ENCODE measurements at regions not wholly inside any gene's neighbourhood (a gene's known extent, or its start where the extent isn't known, plus 50 kb on each side); places are given as distances from the start of the nearest gene placed in this dataset.

- H3K4me3 ChIP-seq (ENCODE audit: low read length) = no peak overlapping the region
- H3K36me3 ChIP-seq (replicated peaks; ENCODE audit: low read depth, low read length) = no peaks in the 10 kb centered on the region
- TF ChIP-seq CTCF (IDR thresholded peaks at IDR 0.05; ENCODE audit: low read depth, low read length) (no peak), EZH2phosphoT487 (IDR thresholded peaks at IDR 0.05; ENCODE audit: low read depth) (no peak)
- no peaks in the 10 kb centered on the region for H3K4me1 ChIP-seq (ENCODE audit: low read length)
- H3K27me3 ChIP-seq (ENCODE audit: low read depth, low read length) = no peaks in the 10 kb centered on the region
- H3K9me3 ChIP-seq (ENCODE audit: insufficient read depth, low read length) = no peaks in the 10 kb centered on the region
- no peak overlapping the region for H2AFZ ChIP-seq (ENCODE audit: low read depth, low read length)
- no peak overlapping the region for H3K27ac ChIP-seq (ENCODE audit: low read length)
- H4K20me1 ChIP-seq (ENCODE audit: insufficient read depth, low read length) = no peaks in the 10 kb centered on the region
- H3K79me2 ChIP-seq (ENCODE audit: low read length) = no peaks in the 10 kb centered on the region
- H3K4me2 ChIP-seq (ENCODE audit: low read length) = no peak overlapping the region
- H3K9ac ChIP-seq (ENCODE audit: low read length) = no peak overlapping the region
These were observed 384.5 kb upstream of the SALL1 start for GRCh38 chr16:51535591-51535990.

GRCh38 chr16:51532551-51532950, 381.5 kb upstream of the SALL1 start:
- Histone ChIP-seq H3K9ac (ENCODE audit: low read length) (no peak overlapping the region), H3K4me3 (ENCODE audit: low read length) (no peak overlapping the region), H2AFZ (ENCODE audit: low read depth, low read length) (no peak overlapping the region), H3K79me2 (ENCODE audit: low read length) (no peaks in the 10 kb centered on the region), H3K9me3 (ENCODE audit: insufficient read depth, low read length) (no peaks in the 10 kb centered on the region), H3K4me2 (ENCODE audit: low read length) (no peak overlapping the region), H3K36me3 (replicated peaks; ENCODE audit: low read depth, low read length) (no peaks in the 10 kb centered on the region), H3K4me1 (ENCODE audit: low read length) (no peaks in the 10 kb centered on the region), H3K27me3 (ENCODE audit: low read depth, low read length) (no peaks in the 10 kb centered on the region), H4K20me1 (ENCODE audit: insufficient read depth, low read length) (no peaks in the 10 kb centered on the region), H3K27ac (ENCODE audit: low read length) (no peak overlapping the region)
- no peak for TF ChIP-seq EZH2phosphoT487 (IDR thresholded peaks at IDR 0.05; ENCODE audit: low read depth)

- Histone ChIP-seq H3K9me3 (ENCODE audit: insufficient read depth, low read length) (no peaks in the 10 kb centered on the region), H3K27me3 (ENCODE audit: low read depth, low read length) (no peaks in the 10 kb centered on the region), H3K4me3 (ENCODE audit: low read length) (no peak overlapping the region), H3K9ac (ENCODE audit: low read length) (no peak overlapping the region), H2AFZ (ENCODE audit: low read depth, low read length) (no peak overlapping the region), H3K27ac (ENCODE audit: low read length) (no peak overlapping the region), H3K4me1 (ENCODE audit: low read length) (no peaks in the 10 kb centered on the region), H3K4me2 (ENCODE audit: low read length) (no peak overlapping the region), H3K36me3 (replicated peaks; ENCODE audit: low read depth, low read length) (no peaks in the 10 kb centered on the region), H4K20me1 (ENCODE audit: insufficient read depth, low read length) (no peaks in the 10 kb centered on the region), H3K79me2 (ENCODE audit: low read length) (no peaks in the 10 kb centered on the region)
- no peak for TF ChIP-seq CTCF (IDR thresholded peaks at IDR 0.05; ENCODE audit: low read depth, low read length)
- TF ChIP-seq EZH2phosphoT487 (IDR thresholded peaks at IDR 0.05; ENCODE audit: low read depth) = no peak
These were observed 380.2 kb upstream of the SALL1 start for GRCh38 chr16:51531271-51531670.

- H4K20me1 ChIP-seq (ENCODE audit: insufficient read depth, low read length) = no peaks in the 10 kb centered on the region
- H3K79me2 ChIP-seq (ENCODE audit: low read length) = no peaks in the 10 kb centered on the region
- H3K4me2 ChIP-seq (ENCODE audit: low read length) = no peak overlapping the region
- H3K36me3 ChIP-seq (replicated peaks; ENCODE audit: low read depth, low read length) = no peaks in the 10 kb centered on the region
- H2AFZ ChIP-seq (ENCODE audit: low read depth, low read length) = no peak overlapping the region
- H3K27me3 ChIP-seq (ENCODE audit: low read depth, low read length) = no peaks in the 10 kb centered on the region
- H3K4me1 ChIP-seq (ENCODE audit: low read length) = no peaks in the 10 kb centered on the region
- no peak overlapping the region for H3K9ac ChIP-seq (ENCODE audit: low read length)
- TF ChIP-seq CTCF (IDR thresholded peaks at IDR 0.05; ENCODE audit: low read depth, low read length) (no peak), EZH2phosphoT487 (IDR thresholded peaks at IDR 0.05; ENCODE audit: low read depth) (no peak)
- no peak overlapping the region for H3K27ac ChIP-seq (ENCODE audit: low read length)
- no peaks in the 10 kb centered on the region for H3K9me3 ChIP-seq (ENCODE audit: insufficient read depth, low read length)
- no peak overlapping the region for H3K4me3 ChIP-seq (ENCODE audit: low read length)
These were observed 376.3 kb upstream of the SALL1 start for GRCh38 chr16:51527349-51527748.

- Histone ChIP-seq H3K9me3 (ENCODE audit: insufficient read depth, low read length) (no peaks in the 10 kb centered on the region), H3K36me3 (replicated peaks; ENCODE audit: low read depth, low read length) (no peaks in the 10 kb centered on the region), H3K4me1 (ENCODE audit: low read length) (no peaks in the 10 kb centered on the region), H3K4me2 (ENCODE audit: low read length) (no peak overlapping the region), H3K79me2 (ENCODE audit: low read length) (no peaks in the 10 kb centered on the region), H2AFZ (ENCODE audit: low read depth, low read length) (no peak overlapping the region), H3K27ac (ENCODE audit: low read length) (no peak overlapping the region), H3K4me3 (ENCODE audit: low read length) (no peak overlapping the region), H3K27me3 (ENCODE audit: low read depth, low read length) (no peaks in the 10 kb centered on the region), H3K9ac (ENCODE audit: low read length) (no peak overlapping the region), H4K20me1 (ENCODE audit: insufficient read depth, low read length) (no peaks in the 10 kb centered on the region)
- TF ChIP-seq EZH2phosphoT487 (IDR thresholded peaks at IDR 0.05; ENCODE audit: low read depth) = no peak
These were observed 375.6 kb upstream of the SALL1 start for GRCh38 chr16:51526621-51527020.
